Fibroblast of lung (primary cell): ENCODE measurements at regions not wholly inside any gene's neighbourhood (a gene's known extent, or its start where the extent isn't known, plus 50 kb on each side); places are given as distances from the start of the nearest gene placed in this dataset.

Experiments
- DNase-seq, 2 donors: peaks; one replicate each; pipeline versions ENCODE4 v3.0.0 to v3.0.0-alpha.2; 2010; ENCODE audit warnings: low read depth in 2 of 2
- H2AFZ ChIP-seq: 2 replicates; pipeline ENCODE4 v1.5.1; 2012; ENCODE audit warnings: low read length, control low read depth, inconsistent platforms
- H3K27ac ChIP-seq: 2 replicates; pipeline ENCODE4 v1.5.1; 2011; ENCODE audit warnings: low read length, control low read depth; ENCODE audit not compliant: insufficient read depth
- H3K27me3 ChIP-seq: 2 replicates; pipeline ENCODE4 v1.5.1; 2011; ENCODE audit warnings: mild to moderate bottlenecking, low read length; ENCODE audit not compliant: control insufficient read depth, insufficient read depth
- H3K36me3 ChIP-seq: 2 replicates; pipeline ENCODE4 v1.5.1; 2011; ENCODE audit warnings: low read length; ENCODE audit not compliant: control insufficient read depth, insufficient read depth
- H3K4me1 ChIP-seq: 2 replicates; pipeline ENCODE4 v1.5.1; 2011; ENCODE audit warnings: low read length; ENCODE audit not compliant: control insufficient read depth, insufficient read depth; ENCODE audit errors: extremely low read depth
- H3K4me2 ChIP-seq: 2 replicates; pipeline ENCODE4 v1.5.1; 2011; ENCODE audit warnings: low read length, control low read depth; ENCODE audit not compliant: insufficient read depth; ENCODE audit errors: extremely low read depth
- H3K4me3 ChIP-seq, 4 experiments: fragments of 200-600 bp in 1 of 4; sonication (generic) in 1 of 4; replicated peaks in 1 of 4; 2 replicates each; pipeline ENCODE4 v1.5.1; 2011 to 2016; ENCODE audit warnings: low read length in 4 of 4, low read depth in 3 of 4, mild to moderate bottlenecking in 3 of 4, control low read depth in 2 of 4, inconsistent platforms in 1 of 4, mixed read lengths in 1 of 4; ENCODE audit not compliant: insufficient read depth in 1 of 4; ENCODE audit errors: control extremely low read depth in 1 of 4
- H3K79me2 ChIP-seq: 2 replicates; pipeline ENCODE4 v1.5.1; 2012; ENCODE audit warnings: mild to moderate bottlenecking, low read length, inconsistent platforms; ENCODE audit not compliant: control insufficient read depth, insufficient read depth
- H3K9ac ChIP-seq: 2 replicates; pipeline ENCODE4 v1.5.1; 2011; ENCODE audit warnings: mild to moderate bottlenecking, low read length, control low read depth; ENCODE audit not compliant: insufficient read depth
- H3K9me3 ChIP-seq: 2 replicates; pipeline ENCODE4 v1.5.1; 2012; ENCODE audit warnings: low read depth, low read length; ENCODE audit not compliant: control insufficient read depth, insufficient read depth
- H4K20me1 ChIP-seq: 2 replicates; pipeline ENCODE4 v1.5.1; 2011; ENCODE audit warnings: low read length; ENCODE audit not compliant: control insufficient read depth, insufficient read depth; ENCODE audit errors: extremely low read depth
- CTCF ChIP-seq, 2 donors: IDR thresholded peaks in 1 of 2; conservative IDR thresholded peaks in 1 of 2; 1 replicate in 1 of 2; 2 replicates in 1 of 2; pipeline ENCODE4 v1.5.1; 2011 to 2012; ENCODE audit warnings: low read length in 2 of 2, control low read depth in 1 of 2, inconsistent platforms in 1 of 2, low read depth in 1 of 2, mild to moderate bottlenecking in 1 of 2
- EZH2 ChIP-seq: IDR thresholded peaks from 2 replicates; pipeline ENCODE4 v1.5.1; 2012; ENCODE audit warnings: low read length, control low read depth, mild to moderate bottlenecking; ENCODE audit errors: missing control alignments

DNA sequence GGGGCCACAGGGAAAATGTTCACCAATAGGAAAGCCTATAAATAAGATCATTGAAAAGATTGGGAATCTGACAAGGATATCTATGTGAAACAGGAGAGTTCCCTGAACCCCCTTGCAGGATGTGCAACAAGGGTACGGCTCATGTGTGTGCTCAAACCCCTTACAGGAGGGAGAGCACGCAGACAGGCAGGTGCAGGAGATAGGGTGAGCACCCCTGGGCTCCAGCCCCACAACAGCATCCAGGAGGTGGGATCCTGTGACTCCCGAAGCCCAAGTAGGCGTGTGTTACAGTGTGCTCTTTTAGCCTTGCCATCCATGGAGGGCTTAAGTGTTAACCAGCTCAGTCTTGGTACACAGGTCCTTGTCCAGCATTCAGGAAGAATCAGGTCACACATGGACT is 204.2 kb downstream of the BMP7 start:
- H3K4me3 ChIP-seq: no peak overlapping the region
- DNase-seq: no peak
- no peaks in the 10 kb centered on the region for H3K36me3 ChIP-seq
- H2AFZ ChIP-seq: no peak overlapping the region
- H3K27me3 ChIP-seq: no peaks in the 10 kb centered on the region
- TF ChIP-seq EZH2 (no peak), CTCF (conservative IDR thresholded peaks at IDR 0.05 in 1 of 2, IDR thresholded peaks at IDR 0.05 in 1 of 2; ENCODE audit: low read depth in 1 of 2, low read length in 2 of 2) (no peak)
- no peak overlapping the region for H3K9ac ChIP-seq
- H3K9me3 ChIP-seq: no peaks in the 10 kb centered on the region
- no peaks in the 10 kb centered on the region for H3K4me1 ChIP-seq
- no peak overlapping the region for H3K27ac ChIP-seq
- no peak overlapping the region for H3K4me2 ChIP-seq
- no peaks in the 10 kb centered on the region for H3K79me2 ChIP-seq
- H4K20me1 ChIP-seq: no peaks in the 10 kb centered on the region

- no peaks in the 10 kb centered on the region for H3K9me3 ChIP-seq
- TF ChIP-seq EZH2 (no peak), CTCF (conservative IDR thresholded peaks at IDR 0.05 in 1 of 2, IDR thresholded peaks at IDR 0.05 in 1 of 2; ENCODE audit: low read depth in 1 of 2, low read length in 2 of 2) (no peak)
- H3K36me3 ChIP-seq: no peaks in the 10 kb centered on the region
- H4K20me1 ChIP-seq: no peaks in the 10 kb centered on the region
- H3K4me3 ChIP-seq: no peak overlapping the region
- DNase-seq: no peak
- no peaks in the 10 kb centered on the region for H3K4me1 ChIP-seq
- H3K79me2 ChIP-seq: no peaks in the 10 kb centered on the region
- no peak overlapping the region for H2AFZ ChIP-seq
- H3K4me2 ChIP-seq: no peak overlapping the region
- no peak overlapping the region for H3K9ac ChIP-seq
- H3K27me3 ChIP-seq: no peaks in the 10 kb centered on the region
- no peak overlapping the region for H3K27ac ChIP-seq
These were observed 203.7 kb downstream of the BMP7 start for GRCh38 chr20:57062696-57063270.

DNA sequence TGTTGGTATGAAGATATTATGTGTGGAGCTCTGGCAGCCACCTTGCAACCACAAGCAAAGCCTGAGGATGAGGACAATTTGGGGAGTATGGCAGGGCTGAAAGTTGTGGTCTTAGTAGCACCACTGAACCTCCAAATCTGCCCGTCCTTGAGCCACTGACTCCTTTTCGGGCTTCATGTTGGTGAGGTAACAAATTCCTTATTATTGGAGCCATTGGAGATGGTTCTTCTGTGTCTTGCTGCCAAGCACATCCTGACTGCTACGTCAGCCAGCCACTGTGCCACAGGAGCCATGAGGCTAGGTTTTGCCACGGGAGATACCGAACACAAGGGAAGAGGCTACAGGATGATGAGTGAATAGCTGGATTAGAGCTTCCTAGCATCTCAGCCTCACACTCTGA is 201.6 kb downstream of the BMP7 start:
- Histone ChIP-seq H3K27me3 (no peaks in the 10 kb centered on the region), H2AFZ (no peak overlapping the region), H3K36me3 (no peaks in the 10 kb centered on the region), H3K27ac (no peak overlapping the region), H3K4me3 (no peak overlapping the region), H3K9ac (no peak overlapping the region), H3K79me2 (no peaks in the 10 kb centered on the region), H3K9me3 (no peaks in the 10 kb centered on the region), H4K20me1 (no peaks in the 10 kb centered on the region), H3K4me1 (no peaks in the 10 kb centered on the region), H3K4me2 (no peak overlapping the region)
- no peak for DNase-seq
- TF ChIP-seq EZH2: no peak
- TF ChIP-seq CTCF (conservative IDR thresholded peaks at IDR 0.05 in 1 of 2, IDR thresholded peaks at IDR 0.05 in 1 of 2; ENCODE audit: low read depth in 1 of 2, low read length in 2 of 2): no peak
